LoVo (cell line): ENCODE measurements at regions not wholly inside any gene's neighbourhood (a gene's known extent, or its start where the extent isn't known, plus 50 kb on each side); places are given as distances from the start of the nearest gene placed in this dataset.
A peak's percentile ranks its signal among the peaks of the same experiment; 100 is the strongest.
"Not testable (repeated sequence)": the region's sequence is repeated elsewhere in the genome, so short reads cannot be mapped to it uniquely, and the experiment has no call there.

Source experiments
- DNase-seq: peaks from one replicate; pipeline ENCODE4 v3.0.0-alpha.2; 2016; ENCODE audit warnings: low spot score

GRCh38 chr4:131344761-131345160 lies 1804.3 kb upstream of the PCDH10 start:
- DNase-seq: no peak

GRCh38 chr4:131347816-131348215 lies 1801.3 kb upstream of the PCDH10 start:
- DNase-seq: no peak

- no peak for DNase-seq
Observed at GRCh38 chr4:131348263-131348662, 1800.8 kb upstream of the PCDH10 start.

GRCh38 chr4:131352371-131352770 lies 1796.7 kb upstream of the PCDH10 start:
- DNase-seq: not testable (repeated sequence)

GRCh38 chr4:131366714-131367113 lies 1782.4 kb upstream of the PCDH10 start:
- no peak for DNase-seq

- DNase-seq: no peak
Observed at GRCh38 chr4:131367441-131367840, 1781.7 kb upstream of the PCDH10 start.

GRCh38 chr4:131370846-131371245 lies 1778.2 kb upstream of the PCDH10 start:
- peak; percentile 8 for DNase-seq

- DNase-seq: no peak
Observed at GRCh38 chr4:131381055-131381454, 1768.0 kb upstream of the PCDH10 start.

GRCh38 chr4:131382839-131383238 lies 1766.3 kb upstream of the PCDH10 start:
- no peak for DNase-seq

GRCh38 chr4:131388277-131388676 lies 1760.8 kb upstream of the PCDH10 start:
- DNase-seq: no peak

GRCh38 chr4:131408102-131408501 lies 1741.0 kb upstream of the PCDH10 start:
- DNase-seq: no peak

- DNase-seq: no peak
Observed at GRCh38 chr4:131411393-131411792, 1737.7 kb upstream of the PCDH10 start.

GRCh38 chr4:131419147-131419546 lies 1729.9 kb upstream of the PCDH10 start:
- no peak for DNase-seq

- no peak for DNase-seq
Observed at GRCh38 chr4:131426023-131426758, 1722.9 kb upstream of the PCDH10 start.

GRCh38 chr4:131427000-131427399 lies 1722.1 kb upstream of the PCDH10 start:
- no peak for DNase-seq

- DNase-seq: no peak
Observed at GRCh38 chr4:131430302-131430701, 1718.8 kb upstream of the PCDH10 start.

- DNase-seq: no peak
Observed at GRCh38 chr4:131441004-131441688, 1707.9 kb upstream of the PCDH10 start.

GRCh38 chr4:131447883-131448282 lies 1701.2 kb upstream of the PCDH10 start:
- DNase-seq: no peak

- DNase-seq: no peak
Observed at GRCh38 chr4:131450572-131451209, 1698.4 kb upstream of the PCDH10 start.

- DNase-seq: no peak
Observed at GRCh38 chr4:131459430-131460101, 1689.5 kb upstream of the PCDH10 start.

GRCh38 chr4:131470360-131470759 lies 1678.7 kb upstream of the PCDH10 start:
- no peak for DNase-seq

- no peak for DNase-seq
Observed at GRCh38 chr4:131488772-131489171, 1660.3 kb upstream of the PCDH10 start.

- not testable (repeated sequence) for DNase-seq
Observed at GRCh38 chr4:131496211-131496610, 1652.9 kb upstream of the PCDH10 start.
